ENCODE measurements at regions not wholly inside any gene's neighbourhood (a gene's known extent, or its start where the extent isn't known, plus 50 kb on each side); places are given as distances from the start of the nearest gene placed in this dataset.

- TF ChIP-seq CTCF (IDR thresholded peaks at IDR 0.05) (no peak), EZH2 (IDR thresholded peaks at IDR 0.05) (no peak), EZH2phosphoT487 (IDR thresholded peaks at IDR 0.05) (no peak)
Measured at GRCh38 chr12:115295886-115296285, 611.9 kb upstream of the TBX3 start.
